PC-9 (cell line): ENCODE measurements at regions not wholly inside any gene's neighbourhood (a gene's known extent, or its start where the extent isn't known, plus 50 kb on each side); places are given as distances from the start of the nearest gene placed in this dataset.

Source experiments
- EZH2 ChIP-seq: fragments of 200-600 bp; sonication (generic); IDR thresholded peaks from 2 replicates; pipeline ENCODE4 v1.8.0; 2017; ENCODE audit warnings: antibody characterized with exemption, low read depth
- TF ChIP-seq, protein P1 (sequence below): fragments of 200-600 bp; sonication (generic); conservative IDR thresholded peaks from 2 replicates; pipeline ENCODE4 v1.6.1; 2017; ENCODE audit warnings: mixed run types, antibody characterized with exemption, mild to moderate bottlenecking, moderate library complexity

DNA sequence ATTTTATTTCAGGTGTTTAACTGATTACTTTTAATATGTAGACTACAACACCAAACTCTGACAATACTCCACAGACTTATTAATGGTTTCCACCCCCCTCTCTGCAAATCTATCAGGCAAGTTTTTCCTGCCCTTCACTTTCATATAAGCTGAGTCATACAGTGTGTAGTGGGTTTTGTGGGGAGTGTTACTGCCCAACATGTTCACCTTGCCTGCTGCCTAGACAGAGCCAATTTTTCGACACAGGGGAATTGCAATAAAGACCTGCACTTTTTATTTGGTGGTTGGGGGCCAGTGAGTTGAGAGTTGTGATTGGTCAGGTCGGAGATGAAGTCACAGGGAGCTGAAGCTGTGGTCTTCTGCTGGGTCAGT, 119.7 kb downstream of the PPIAL4G start:
- TF ChIP-seq, protein P1, sequence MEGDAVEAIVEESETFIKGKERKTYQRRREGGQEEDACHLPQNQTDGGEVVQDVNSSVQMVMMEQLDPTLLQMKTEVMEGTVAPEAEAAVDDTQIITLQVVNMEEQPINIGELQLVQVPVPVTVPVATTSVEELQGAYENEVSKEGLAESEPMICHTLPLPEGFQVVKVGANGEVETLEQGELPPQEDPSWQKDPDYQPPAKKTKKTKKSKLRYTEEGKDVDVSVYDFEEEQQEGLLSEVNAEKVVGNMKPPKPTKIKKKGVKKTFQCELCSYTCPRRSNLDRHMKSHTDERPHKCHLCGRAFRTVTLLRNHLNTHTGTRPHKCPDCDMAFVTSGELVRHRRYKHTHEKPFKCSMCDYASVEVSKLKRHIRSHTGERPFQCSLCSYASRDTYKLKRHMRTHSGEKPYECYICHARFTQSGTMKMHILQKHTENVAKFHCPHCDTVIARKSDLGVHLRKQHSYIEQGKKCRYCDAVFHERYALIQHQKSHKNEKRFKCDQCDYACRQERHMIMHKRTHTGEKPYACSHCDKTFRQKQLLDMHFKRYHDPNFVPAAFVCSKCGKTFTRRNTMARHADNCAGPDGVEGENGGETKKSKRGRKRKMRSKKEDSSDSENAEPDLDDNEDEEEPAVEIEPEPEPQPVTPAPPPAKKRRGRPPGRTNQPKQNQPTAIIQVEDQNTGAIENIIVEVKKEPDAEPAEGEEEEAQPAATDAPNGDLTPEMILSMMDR, result no peak
- no peak for TF ChIP-seq EZH2
